Erythroblast (primary cell): ENCODE measurements at regions not wholly inside any gene's neighbourhood (a gene's known extent, or its start where the extent isn't known, plus 50 kb on each side); places are given as distances from the start of the nearest gene placed in this dataset.
"Not testable (repeated sequence)": the region's sequence is repeated elsewhere in the genome, so short reads cannot be mapped to it uniquely, and the experiment has no call there.

Source experiments
- GATA1 ChIP-seq: IDR thresholded peaks from 2 replicates; pipeline ENCODE4 v1.6.1; 2011; ENCODE audit warnings: low read depth, mild to moderate bottlenecking, control low read depth, low read length, moderate library complexity
- POLR2A ChIP-seq: IDR thresholded peaks from 2 replicates; pipeline ENCODE4 v1.6.1; 2011; ENCODE audit warnings: mild to moderate bottlenecking, low read length

- not testable (repeated sequence) for TF ChIP-seq POLR2A, GATA1
Observed at GRCh38 chr2:208921358-208921757, 502.5 kb upstream of the MAP2 start.
